DMS153 (cell line): ENCODE measurements at regions not wholly inside any gene's neighbourhood (a gene's known extent, or its start where the extent isn't known, plus 50 kb on each side); places are given as distances from the start of the nearest gene placed in this dataset.
"Not testable (repeated sequence)": the region's sequence is repeated elsewhere in the genome, so short reads cannot be mapped to it uniquely, and the experiment has no call there.

Experiments
- DNase-seq: peaks from one replicate; lab custom pipeline; 2025; lab: John Stamatoyannopoulos, UW

GRCh38 chr19:30103981-30104380 lies 161.9 kb downstream of the URI1 start:
- no peak for DNase-seq

DNA sequence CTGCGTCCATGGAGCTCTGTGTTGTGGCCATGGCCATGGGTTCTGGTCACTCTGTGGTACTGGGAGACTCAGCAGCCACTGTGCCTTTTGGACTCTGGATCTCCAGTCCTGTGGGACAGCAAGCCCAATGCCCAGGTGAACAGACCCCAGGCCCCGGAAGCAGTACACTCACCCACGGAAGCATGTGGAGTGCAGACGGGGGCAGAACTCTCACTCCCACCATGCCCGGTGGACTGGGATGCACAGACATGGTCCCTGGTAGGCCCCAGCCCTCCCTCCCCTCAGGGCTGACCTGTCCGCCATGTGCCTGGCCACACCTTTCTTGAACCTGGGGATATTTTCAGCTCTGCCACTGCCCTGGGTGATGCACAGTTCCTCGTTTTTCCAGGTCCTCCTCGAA lies 163.3 kb downstream of the URI1 start:
- DNase-seq: no peak

DNA sequence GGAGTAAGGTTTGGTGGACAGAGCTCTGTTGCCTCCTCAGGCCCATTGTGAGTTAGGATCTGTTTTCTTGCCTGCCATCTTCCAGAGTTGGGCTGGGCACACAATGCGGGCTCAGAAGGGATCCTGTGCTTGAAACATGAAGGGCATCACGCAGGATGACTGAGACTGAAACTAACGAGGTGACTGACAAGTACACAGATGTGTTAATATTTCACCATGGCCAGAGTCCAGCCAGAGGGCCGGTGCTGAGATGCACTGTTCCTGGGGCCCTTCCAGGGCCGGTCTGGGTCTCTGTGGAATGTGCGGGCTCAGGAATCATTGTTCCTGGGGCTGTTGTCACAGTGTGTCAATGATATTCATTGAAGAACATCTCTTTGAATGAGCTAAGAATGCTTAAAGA lies 163.7 kb downstream of the URI1 start:
- no peak for DNase-seq

GRCh38 chr19:30106417-30107095 lies 164.5 kb downstream of the URI1 start:
- no peak for DNase-seq

DNA sequence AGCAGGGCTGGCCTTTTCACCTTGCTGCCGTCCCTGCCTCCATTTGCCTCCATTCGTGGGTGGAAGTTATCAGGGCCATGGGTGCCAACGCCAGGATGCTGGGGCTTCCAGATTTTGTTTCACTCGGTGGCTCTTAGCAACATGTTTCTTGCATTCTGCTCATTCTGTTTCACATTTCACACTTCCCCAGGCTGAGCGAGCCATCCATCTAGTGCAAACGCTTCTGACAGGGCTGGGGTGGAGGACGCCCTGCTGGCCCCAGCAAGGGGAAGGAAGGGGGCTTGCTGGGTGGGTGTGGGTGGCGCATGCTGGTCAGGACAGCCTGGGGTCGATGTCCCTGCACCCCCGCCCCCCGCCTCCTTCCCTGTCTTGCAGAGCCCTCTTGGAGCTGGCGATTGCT lies 165.2 kb downstream of the URI1 start:
- DNase-seq: no peak

DNA sequence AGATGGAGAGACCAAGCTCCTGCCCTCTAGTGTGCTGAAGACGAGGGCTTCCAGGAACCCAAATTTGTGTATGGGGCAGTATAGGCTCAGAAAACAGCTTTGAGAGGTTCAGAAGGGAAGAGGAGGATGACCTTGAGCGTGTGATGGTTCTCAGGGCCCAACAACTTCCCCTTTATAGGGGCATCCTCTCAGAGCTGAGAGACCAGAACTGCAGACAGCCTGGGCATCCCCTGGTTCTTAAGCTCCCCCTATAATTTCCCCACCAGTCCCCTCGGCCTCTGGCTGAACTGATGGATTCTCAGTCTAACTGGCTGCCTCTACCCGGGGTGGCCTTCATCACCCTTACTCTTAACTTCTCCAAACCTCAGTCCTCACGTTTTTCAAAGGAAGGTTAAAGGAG lies 167.5 kb downstream of the URI1 start:
- DNase-seq: no peak

- no peak for DNase-seq
These were observed 169.2 kb downstream of the URI1 start for GRCh38 chr19:30111021-30111855.

DNA sequence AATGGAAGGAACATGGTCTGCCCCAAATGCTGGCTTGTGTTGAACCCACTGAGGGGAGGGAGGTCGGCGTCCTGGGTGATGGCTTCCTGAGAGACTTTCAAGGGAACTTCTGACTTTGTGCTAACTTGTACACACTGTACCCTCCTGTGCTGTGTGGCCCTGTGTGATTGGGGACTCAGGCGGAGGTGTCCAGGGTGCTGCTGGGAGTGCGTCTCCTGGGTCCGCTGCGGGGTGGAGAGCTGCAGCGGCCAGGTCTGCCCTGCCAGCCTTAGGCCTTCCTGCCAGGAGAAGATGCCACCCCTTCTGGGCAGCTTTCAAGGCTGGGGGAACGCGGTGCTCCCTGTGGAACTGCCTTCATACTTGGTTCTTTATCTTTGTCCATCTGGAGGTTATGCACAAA lies 170.1 kb downstream of the URI1 start:
- no peak for DNase-seq

GRCh38 chr19:30112666-30113065 lies 170.6 kb downstream of the URI1 start:
- DNase-seq: no peak

GRCh38 chr19:30113186-30113585 lies 171.1 kb downstream of the URI1 start:
- no peak for DNase-seq

DNA sequence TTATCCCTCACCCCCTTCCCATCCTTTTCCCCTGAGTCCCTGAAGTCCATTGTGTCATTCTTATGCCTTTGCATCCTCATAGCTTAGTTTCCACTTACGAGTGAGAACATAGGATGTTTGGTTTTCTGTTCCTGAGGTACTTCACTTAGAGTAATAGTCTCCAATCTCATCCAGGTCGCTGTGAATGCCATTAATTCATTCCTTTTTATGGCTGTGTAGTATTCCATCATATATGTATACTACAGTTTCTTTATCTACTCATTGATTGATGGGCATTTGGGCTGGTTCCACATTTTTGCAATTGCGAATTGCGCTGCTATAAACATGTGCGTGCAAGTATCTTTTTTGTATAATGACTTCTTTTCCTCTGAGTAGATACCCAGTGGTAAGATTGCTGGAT lies 172.1 kb downstream of the URI1 start:
- DNase-seq: not testable (repeated sequence)

GRCh38 chr19:30115947-30116346 lies 173.9 kb downstream of the URI1 start:
- no peak for DNase-seq

DNA sequence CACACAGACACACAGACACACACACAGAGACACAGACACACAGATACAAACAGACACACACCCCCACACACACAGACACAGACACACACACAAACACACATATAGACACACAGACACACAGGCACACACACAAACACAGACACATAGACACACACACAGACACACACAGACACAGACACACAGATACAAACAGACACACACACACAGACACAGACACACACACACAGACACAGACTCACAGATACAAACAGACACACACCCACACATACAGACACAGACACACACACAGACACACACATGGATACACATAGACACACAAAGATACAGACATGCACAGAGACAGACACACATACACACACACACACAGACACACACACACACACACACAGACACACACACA lies 174.5 kb downstream of the URI1 start:
- no peak for DNase-seq

DNA sequence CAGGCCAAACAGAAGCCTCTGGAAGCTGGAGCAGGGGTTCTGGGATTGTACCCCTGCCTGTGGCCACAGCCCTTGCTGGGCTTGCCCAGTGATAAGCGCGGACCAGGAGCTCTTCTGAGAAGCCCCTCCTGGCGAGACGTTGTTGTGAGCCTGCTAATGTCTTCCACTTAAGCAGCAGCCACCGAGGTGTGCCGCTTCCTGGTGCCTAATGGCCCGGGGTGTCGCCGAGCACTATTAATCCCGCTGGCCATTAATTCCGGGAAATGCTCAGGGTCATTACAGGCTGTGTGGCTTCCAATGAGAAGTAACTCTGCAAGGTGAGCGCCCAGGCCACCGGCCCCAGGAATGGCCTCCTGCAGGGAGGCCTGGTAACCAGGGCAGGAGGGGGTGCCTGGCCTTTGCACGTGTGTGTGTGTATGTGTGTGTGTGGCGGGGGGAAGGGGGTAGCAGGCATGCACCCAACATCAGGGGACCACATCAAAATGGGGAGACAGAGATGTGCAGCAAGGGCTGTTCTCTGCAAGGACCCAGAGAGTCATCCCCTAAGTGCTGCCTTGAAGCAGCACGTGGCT lies 175.0 kb downstream of the URI1 start:
- no peak for DNase-seq

DNA sequence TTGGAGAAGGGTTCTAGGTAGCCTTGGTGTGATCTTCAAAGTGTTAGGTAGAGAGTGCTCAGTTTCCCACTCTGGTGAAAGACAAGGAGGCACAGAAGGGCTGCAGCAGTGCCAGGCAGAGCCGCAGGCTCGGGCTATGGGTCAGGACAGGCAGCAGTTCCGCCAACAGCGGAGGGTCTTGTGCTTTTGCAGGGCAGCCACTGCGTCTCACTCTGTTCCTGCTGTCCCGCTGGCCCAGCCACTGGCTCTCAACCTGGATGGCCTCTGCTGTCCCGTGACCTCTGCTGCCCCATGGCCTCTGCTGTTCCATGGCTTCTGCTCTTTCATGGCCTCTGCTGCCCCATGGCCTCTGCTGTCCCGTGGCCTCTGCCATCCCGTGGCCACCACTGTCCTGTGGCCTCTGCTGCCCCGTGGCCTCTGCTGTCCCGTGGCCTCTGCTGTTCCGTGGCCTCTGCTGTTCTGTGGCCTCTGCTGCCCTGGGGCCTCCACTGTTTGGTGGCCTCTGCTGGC lies 175.7 kb downstream of the URI1 start:
- DNase-seq: no peak

- no peak for DNase-seq
These were observed 176.2 kb downstream of the URI1 start for GRCh38 chr19:30118221-30118620.

GRCh38 chr19:30118760-30119159 lies 176.7 kb downstream of the URI1 start:
- DNase-seq: no peak

DNA sequence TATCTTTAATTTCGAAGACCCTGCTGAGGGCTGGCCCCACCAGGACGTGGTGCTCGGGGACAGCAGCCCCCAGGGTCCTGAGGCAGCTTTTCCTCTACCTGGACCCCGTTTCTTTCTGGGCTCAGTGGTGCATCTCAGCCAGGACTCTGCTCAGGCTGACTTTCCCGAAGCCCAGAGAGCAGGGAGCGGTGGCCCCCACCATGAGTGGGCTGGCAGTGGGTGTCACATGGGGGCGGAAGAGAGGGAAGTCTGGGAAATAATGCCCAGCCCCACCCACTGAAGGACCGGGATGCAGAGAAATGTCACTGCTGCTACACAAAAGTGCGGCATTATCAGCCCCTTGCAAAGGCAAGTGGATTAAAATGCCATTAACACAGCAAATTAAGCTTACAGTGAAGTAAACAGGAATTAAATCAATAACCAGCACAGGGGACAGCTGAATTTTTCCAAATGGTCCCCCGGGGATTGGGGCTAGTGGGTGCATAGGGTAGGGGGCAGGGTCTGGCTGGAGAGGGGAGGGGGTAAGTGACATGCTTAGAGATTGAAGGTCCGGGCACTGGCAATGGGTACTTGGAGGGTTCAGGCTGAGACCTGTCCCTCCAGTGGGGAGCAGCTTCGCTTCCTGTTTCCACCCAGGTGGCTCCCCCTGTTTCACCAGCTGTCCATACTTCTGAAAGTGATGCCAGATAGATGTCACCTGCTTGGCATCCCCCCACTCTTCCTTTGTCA lies 177.3 kb downstream of the URI1 start:
- no peak for DNase-seq

GRCh38 chr19:30120860-30121484 lies 178.9 kb downstream of the URI1 start:
- DNase-seq: no peak

DNA sequence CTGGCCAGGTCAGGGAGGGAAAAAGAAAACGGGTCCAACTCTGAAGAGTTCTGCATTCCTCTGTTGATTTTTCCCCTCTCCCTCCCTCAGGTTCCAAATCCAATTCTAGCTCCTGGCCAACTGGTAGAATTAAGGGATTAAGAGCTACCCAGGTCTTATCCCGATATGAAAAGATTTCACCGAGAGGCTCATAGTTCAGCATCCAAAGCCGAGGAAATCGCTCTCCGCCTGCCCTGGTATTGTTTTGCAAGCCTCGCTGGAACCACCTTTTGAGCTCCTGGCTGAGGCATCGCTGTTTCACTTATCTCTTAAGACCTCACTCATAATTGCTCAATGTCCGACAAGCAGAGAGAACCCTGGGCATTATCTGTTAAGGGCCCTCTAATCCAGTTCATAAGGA lies 180.4 kb downstream of the URI1 start:
- DNase-seq: no peak

GRCh38 chr19:30123119-30123518 lies 181.1 kb downstream of the URI1 start:
- DNase-seq: no peak

- DNase-seq: no peak
These were observed 181.6 kb downstream of the URI1 start for GRCh38 chr19:30123611-30124010.
